Mesenchymal stem cell (in vitro differentiated cells and primary cell): ENCODE measurements at regions not wholly inside any gene's neighbourhood (a gene's known extent, or its start where the extent isn't known, plus 50 kb on each side); places are given as distances from the start of the nearest gene placed in this dataset.

Experiments used
- DNase-seq: peaks from one replicate; pipeline ENCODE4 v3.0.0-alpha.2; 2013
- H2AFZ ChIP-seq: one replicate; pipeline ENCODE4 v1.6.1; 2013; ENCODE audit warnings: low read depth, mild to moderate bottlenecking, control low read depth, inconsistent platforms, low read length, moderate library complexity
- H2AK5ac ChIP-seq: 2 replicates; pipeline ENCODE4 v1.6.1; 2013; ENCODE audit warnings: low read length, moderate library complexity, mild to moderate bottlenecking, inconsistent platforms; ENCODE audit not compliant: severe bottlenecking
- H2BK120ac ChIP-seq: one replicate; pipeline ENCODE4 v1.6.1; 2013; ENCODE audit warnings: low read depth, mild to moderate bottlenecking, inconsistent platforms, low read length, moderate library complexity
- H2BK12ac ChIP-seq, 2 experiments: one replicate each; pipeline ENCODE4 v1.6.1; 2013; ENCODE audit warnings: inconsistent platforms in 2 of 2, low read length in 2 of 2, mild to moderate bottlenecking in 2 of 2, moderate library complexity in 2 of 2, control low read depth in 1 of 2
- H2BK15ac ChIP-seq: one replicate; pipeline ENCODE4 v1.6.1; 2013; ENCODE audit warnings: mild to moderate bottlenecking, low read depth, inconsistent platforms; ENCODE audit not compliant: poor library complexity, severe bottlenecking
- H2BK5ac ChIP-seq: 2 replicates; pipeline ENCODE4 v1.6.1; 2013; ENCODE audit warnings: low read depth, mild to moderate bottlenecking, low read length, control low read depth, inconsistent platforms; ENCODE audit not compliant: poor library complexity, severe bottlenecking
- H3K14ac ChIP-seq, 2 experiments: one replicate each; pipeline ENCODE4 v1.6.1; 2013; ENCODE audit warnings: inconsistent platforms in 2 of 2, low read length in 2 of 2, control low read depth in 1 of 2, mild to moderate bottlenecking in 1 of 2, moderate library complexity in 1 of 2
- H3K18ac ChIP-seq, 2 experiments: one replicate each; pipeline ENCODE4 v1.6.1; 2013; ENCODE audit warnings: inconsistent platforms in 2 of 2, low read length in 2 of 2, control low read depth in 1 of 2, low read depth in 1 of 2, mild to moderate bottlenecking in 1 of 2
- H3K23ac ChIP-seq, 2 experiments: one replicate each; pipeline ENCODE4 v1.6.1; 2013; ENCODE audit warnings: inconsistent platforms in 2 of 2, low read length in 2 of 2, mild to moderate bottlenecking in 2 of 2, moderate library complexity in 2 of 2, control low read depth in 1 of 2
- H3K27ac ChIP-seq: 2 replicates; pipeline ENCODE4 v1.5.1; 2013; ENCODE audit warnings: mild to moderate bottlenecking, moderate library complexity, low read length, control low read depth, inconsistent platforms; ENCODE audit not compliant: poor library complexity, severe bottlenecking
- H3K27me3 ChIP-seq, 2 experiments: 2 replicates each; pipeline versions ENCODE4 v1.6.1 to v1.7.0; 2013; ENCODE audit warnings: low read length in 2 of 2, mild to moderate bottlenecking in 2 of 2, moderate library complexity in 2 of 2, control low read depth in 1 of 2, inconsistent platforms in 1 of 2; ENCODE audit not compliant: control insufficient read depth in 1 of 2, insufficient read depth in 1 of 2
- H3K36me3 ChIP-seq, 2 experiments: 2 replicates each; pipeline versions ENCODE4 v1.6.1 to v1.7.0; 2013; ENCODE audit warnings: low read length in 2 of 2, control low read depth in 1 of 2, inconsistent platforms in 1 of 2, low read depth in 1 of 2, mild to moderate bottlenecking in 1 of 2; ENCODE audit not compliant: insufficient read depth in 2 of 2, control insufficient read depth in 1 of 2
- H3K4ac ChIP-seq, 2 experiments: one replicate each; pipeline ENCODE4 v1.6.1; 2013; ENCODE audit warnings: inconsistent platforms in 2 of 2, low read length in 2 of 2, mild to moderate bottlenecking in 2 of 2, moderate library complexity in 2 of 2, control low read depth in 1 of 2, low read depth in 1 of 2
- H3K4me1 ChIP-seq: 2 replicates; pipeline ENCODE4 v1.6.1; 2013; ENCODE audit warnings: low read depth, low read length, control low read depth; ENCODE audit not compliant: control insufficient read depth, insufficient read depth
- H3K4me2 ChIP-seq: 2 replicates; pipeline ENCODE4 v1.6.1; 2013; ENCODE audit warnings: low read length, mild to moderate bottlenecking, inconsistent platforms; ENCODE audit not compliant: poor library complexity, severe bottlenecking
- H3K4me3 ChIP-seq, 2 experiments: 2 replicates each; pipeline versions ENCODE4 v1.5.1 to v1.7.0; 2013; ENCODE audit warnings: low read length in 2 of 2, mild to moderate bottlenecking in 2 of 2, control low read depth in 1 of 2, low read depth in 1 of 2; ENCODE audit not compliant: insufficient read depth in 1 of 2
- H3K79me1 ChIP-seq: replicated peaks from 2 replicates; pipeline ENCODE4 v1.6.1; 2013; ENCODE audit warnings: mild to moderate bottlenecking, control low read depth, low read length, inconsistent platforms; ENCODE audit not compliant: poor library complexity, severe bottlenecking
- H3K9ac ChIP-seq: 2 replicates; pipeline ENCODE4 v1.7.0; 2013; ENCODE audit warnings: mild to moderate bottlenecking, low read length, moderate library complexity
- H3K9me3 ChIP-seq: 2 replicates; pipeline ENCODE4 v1.7.0; 2013; ENCODE audit warnings: mild to moderate bottlenecking, low read length; ENCODE audit not compliant: control insufficient read depth
- H4K8ac ChIP-seq: one replicate; pipeline ENCODE4 v1.6.1; 2013; ENCODE audit warnings: inconsistent platforms, mild to moderate bottlenecking, low read length, moderate library complexity
- H4K91ac ChIP-seq: one replicate; pipeline ENCODE4 v1.6.1; 2013; ENCODE audit warnings: mild to moderate bottlenecking, low read length, inconsistent platforms
- WGBS: methylation state at CpG from one replicate; pipeline ENCODE4 v1.1.7; 2013; ENCODE audit warnings: mixed read lengths; 5-methylcytosine and 5-hydroxymethylcytosine counted together

GRCh38 chr10:4385231-4385870 is 440.7 kb upstream of the AKR1E2 start:
- no peaks in the 10 kb centered on the region for H3K27me3 ChIP-seq
- no peak overlapping the region for H2BK5ac ChIP-seq
- peak overlapping the region in 1 of 2 experiments; percentile 36 for H3K14ac ChIP-seq
- no peak overlapping the region for H2BK120ac ChIP-seq
- WGBS = 88% methylated on average over 7 of the region's 7 CpGs
- no peak overlapping the region for H4K8ac ChIP-seq
- no peak overlapping the region for H3K18ac ChIP-seq
- no peak overlapping the region for H3K4me3 ChIP-seq
- H2BK12ac ChIP-seq = peak overlapping the region in 1 of 2 experiments; percentile 15
- H4K91ac ChIP-seq = peak overlapping the region; percentile 20
- no peak overlapping the region for H2AFZ ChIP-seq
- no peaks in the 10 kb centered on the region for H3K79me1 ChIP-seq
- no peaks in the 10 kb centered on the region for H3K36me3 ChIP-seq
- no peak for DNase-seq
- no peak overlapping the region for H3K4me2 ChIP-seq
- no peak overlapping the region for H3K4ac ChIP-seq
- no peaks in the 10 kb centered on the region for H3K4me1 ChIP-seq
- H2AK5ac ChIP-seq = no peak overlapping the region
- H3K27ac ChIP-seq = no peak overlapping the region
- no peaks in the 10 kb centered on the region for H3K9me3 ChIP-seq
- H3K9ac ChIP-seq = no peak overlapping the region
- H3K23ac ChIP-seq = no peak overlapping the region
- no peak overlapping the region for H2BK15ac ChIP-seq

- Histone ChIP-seq H4K8ac (no peak overlapping the region), H3K27me3 (no peaks in the 10 kb centered on the region), H3K4me3 (no peak overlapping the region), H2BK12ac (no peak overlapping the region), H3K79me1 (no peaks in the 10 kb centered on the region), H3K9ac (peak overlapping the region; percentile 72), H3K9me3 (no peaks in the 10 kb centered on the region), H2BK15ac (no peak overlapping the region), H4K91ac (no peak overlapping the region), H2AK5ac (no peak overlapping the region), H3K14ac (no peak overlapping the region), H2BK120ac (no peak overlapping the region), H2BK5ac (no peak overlapping the region), H3K4me2 (peak overlapping the region; percentile 37), H3K27ac (no peak overlapping the region), H3K23ac (no peak overlapping the region), H3K36me3 (no peaks in the 10 kb centered on the region), H2AFZ (no peak overlapping the region), H3K18ac (no peak overlapping the region), H3K4ac (no peak overlapping the region), H3K4me1 (no peaks in the 10 kb centered on the region)
- WGBS = 12% methylated on average over 3 of the region's 4 CpGs
- peak; percentile 56 for DNase-seq
These were observed 441.8 kb upstream of the AKR1E2 start for GRCh38 chr10:4384245-4384644.

DNA sequence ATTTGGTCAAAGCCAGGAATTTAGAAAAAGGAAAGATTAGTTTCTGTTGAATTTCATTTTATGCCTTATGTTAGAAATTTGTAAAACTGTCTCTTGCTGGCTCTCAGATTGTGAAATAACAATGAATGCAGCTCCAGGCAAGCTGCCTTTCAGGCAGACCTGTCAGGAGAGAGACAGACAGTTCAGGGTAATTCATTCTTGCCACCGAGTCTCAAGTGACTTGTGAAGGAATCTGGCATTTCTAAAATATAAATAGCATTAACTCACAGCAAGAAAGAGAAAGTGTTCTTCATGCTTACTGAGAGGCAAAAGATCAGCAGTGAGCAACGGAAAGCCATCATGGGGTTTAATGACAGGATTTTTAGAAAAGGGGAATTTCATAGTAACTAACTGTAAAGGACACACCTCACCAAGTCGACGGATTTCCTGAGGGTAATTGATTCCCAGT is 442.3 kb upstream of the AKR1E2 start:
- H3K4me3 ChIP-seq = peak overlapping the region in 1 of 2 experiments; percentile 25
- H3K36me3 ChIP-seq = no peaks in the 10 kb centered on the region
- H3K9ac ChIP-seq = peak overlapping the region; percentile 72
- peak; percentile 45 for DNase-seq
- no peak overlapping the region for H2BK5ac ChIP-seq
- H3K4me1 ChIP-seq = no peaks in the 10 kb centered on the region
- no peaks in the 10 kb centered on the region for H3K9me3 ChIP-seq
- H3K23ac ChIP-seq = no peak overlapping the region
- no peak overlapping the region for H4K91ac ChIP-seq
- H3K79me1 ChIP-seq = no peaks in the 10 kb centered on the region
- no peaks in the 10 kb centered on the region for H3K27me3 ChIP-seq
- H3K4ac ChIP-seq = no peak overlapping the region
- no peak overlapping the region for H2AFZ ChIP-seq
- peak overlapping the region; percentile 31 for H3K4me2 ChIP-seq
- peak overlapping the region; percentile 40 for H3K27ac ChIP-seq
- H2BK15ac ChIP-seq = no peak overlapping the region
- 46% methylated on average over 3 of the region's 4 CpGs for WGBS
- no peak overlapping the region for H3K18ac ChIP-seq
- no peak overlapping the region for H2BK120ac ChIP-seq
- no peak overlapping the region for H3K14ac ChIP-seq
- H2BK12ac ChIP-seq = no peak overlapping the region
- no peak overlapping the region for H4K8ac ChIP-seq
- H2AK5ac ChIP-seq = no peak overlapping the region

DNA sequence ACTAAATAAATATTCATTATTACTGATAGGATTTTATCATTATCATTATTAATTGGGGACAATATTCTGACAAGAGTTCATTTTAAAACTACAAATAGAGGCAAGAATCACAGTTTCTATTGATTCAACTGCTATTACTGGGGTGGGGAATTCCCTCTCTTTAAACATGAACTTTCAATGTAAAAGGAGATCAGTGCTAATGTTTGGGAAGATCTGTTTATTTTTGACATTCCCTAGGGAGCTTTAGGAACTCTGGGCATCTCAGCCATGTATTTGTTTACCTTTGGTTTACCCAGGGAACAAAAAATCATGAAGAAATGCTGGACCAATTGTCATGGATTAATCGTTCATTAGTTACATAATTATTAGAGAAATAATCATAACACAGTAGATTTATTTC is 443.2 kb upstream of the AKR1E2 start:
- Histone ChIP-seq H3K23ac (no peak overlapping the region), H3K27me3 (no peaks in the 10 kb centered on the region), H2AK5ac (no peak overlapping the region), H3K4ac (no peak overlapping the region), H3K9me3 (no peaks in the 10 kb centered on the region), H3K27ac (no peak overlapping the region), H3K18ac (no peak overlapping the region), H3K36me3 (no peaks in the 10 kb centered on the region), H2AFZ (no peak overlapping the region), H4K91ac (no peak overlapping the region), H3K14ac (no peak overlapping the region), H3K79me1 (no peaks in the 10 kb centered on the region), H3K4me2 (no peak overlapping the region), H2BK5ac (no peak overlapping the region), H3K4me3 (no peak overlapping the region), H2BK120ac (no peak overlapping the region), H3K9ac (no peak overlapping the region), H2BK12ac (no peak overlapping the region), H2BK15ac (no peak overlapping the region), H4K8ac (no peak overlapping the region), H3K4me1 (no peaks in the 10 kb centered on the region)
- DNase-seq = peak; percentile 43
- no CpG with 5 or more reads among the region's 1 CpG for WGBS
